ENCODE measurements at regions not wholly inside any gene's neighbourhood (a gene's known extent, or its start where the extent isn't known, plus 50 kb on each side); places are given as distances from the start of the nearest gene placed in this dataset.
"Not testable (repeated sequence)": the region's sequence is repeated elsewhere in the genome, so short reads cannot be mapped to it uniquely, and the experiment has no call there.

- 0 out of 2 replicates have a peak, but pooled peaks have one; percentile 5 for TF ChIP-seq CTCF (IDR thresholded peaks at IDR 0.05; ENCODE audit: control insufficient read depth, extremely low read depth, insufficient read depth)
- DNase-seq (ENCODE audit: low read depth); H3K4me3 ChIP-seq (ENCODE audit: low read depth, low read length): not testable (repeated sequence)
Measured at GRCh38 chr18:14991934-14992445, 244.0 kb downstream of the ANKRD30B start.

- DNase-seq (ENCODE audit: low read depth); H3K4me3 ChIP-seq (ENCODE audit: low read depth, low read length): not testable (repeated sequence)
Measured at GRCh38 chr18:14992758-14993157, 244.8 kb downstream of the ANKRD30B start.

GRCh38 chr18:14995023-14995422, 247.1 kb downstream of the ANKRD30B start:
- not testable (repeated sequence) for H3K4me3 ChIP-seq (ENCODE audit: low read depth, low read length); DNase-seq (ENCODE audit: low read depth)

- H3K4me3 ChIP-seq (ENCODE audit: low read depth, low read length) = no peak overlapping the region
- no peak for DNase-seq (ENCODE audit: low read depth)
- no peak for TF ChIP-seq CTCF (IDR thresholded peaks at IDR 0.05; ENCODE audit: control insufficient read depth, extremely low read depth, insufficient read depth)
Measured at GRCh38 chr18:14997357-14997756, 249.4 kb downstream of the ANKRD30B start.

- DNase-seq (ENCODE audit: low read depth); H3K4me3 ChIP-seq (ENCODE audit: low read depth, low read length): not testable (repeated sequence)
Measured at GRCh38 chr18:14997899-14998298, 249.9 kb downstream of the ANKRD30B start.

GRCh38 chr18:14998360-14999042, 250.5 kb downstream of the ANKRD30B start:
- DNase-seq (ENCODE audit: low read depth) = not testable (repeated sequence)

GRCh38 chr18:14999085-14999975, 251.4 kb downstream of the ANKRD30B start:
- no peak overlapping the region for H3K4me3 ChIP-seq (ENCODE audit: low read depth, low read length)
- TF ChIP-seq CTCF (IDR thresholded peaks at IDR 0.05; ENCODE audit: control insufficient read depth, extremely low read depth, insufficient read depth) = no peak
- no peak for DNase-seq (ENCODE audit: low read depth)

More at GRCh38 chr18:14998360-14999042, 250.5 kb downstream of the ANKRD30B start:
- H3K4me3 ChIP-seq (ENCODE audit: low read depth, low read length) = not testable (repeated sequence)

GRCh38 chr18:15000119-15001037, 252.4 kb downstream of the ANKRD30B start:
- H3K4me3 ChIP-seq (ENCODE audit: low read depth, low read length); DNase-seq (ENCODE audit: low read depth): not testable (repeated sequence)

- not testable (repeated sequence) for DNase-seq (ENCODE audit: low read depth); H3K4me3 ChIP-seq (ENCODE audit: low read depth, low read length)
Measured at GRCh38 chr18:15001038-15001794, 253.2 kb downstream of the ANKRD30B start.

- not testable (repeated sequence) for H3K4me3 ChIP-seq (ENCODE audit: low read depth, low read length); DNase-seq (ENCODE audit: low read depth)
Measured at GRCh38 chr18:15001795-15002107, 253.8 kb downstream of the ANKRD30B start.

- not testable (repeated sequence) for DNase-seq (ENCODE audit: low read depth); H3K4me3 ChIP-seq (ENCODE audit: low read depth, low read length)
Measured at GRCh38 chr18:15002765-15003164, 254.8 kb downstream of the ANKRD30B start.

- DNase-seq (ENCODE audit: low read depth); H3K4me3 ChIP-seq (ENCODE audit: low read depth, low read length): not testable (repeated sequence)
Measured at GRCh38 chr18:15003231-15003630, 255.3 kb downstream of the ANKRD30B start.

- not testable (repeated sequence) for H3K4me3 ChIP-seq (ENCODE audit: low read depth, low read length); DNase-seq (ENCODE audit: low read depth)
Measured at GRCh38 chr18:15003636-15004269, 255.8 kb downstream of the ANKRD30B start.
